GM18909 (cell line): ENCODE measurements at regions not wholly inside any gene's neighbourhood (a gene's known extent, or its start where the extent isn't known, plus 50 kb on each side); places are given as distances from the start of the nearest gene placed in this dataset.

Experiments used
- ATAC-seq: cut with Tn5 transposase; IDR thresholded peaks from one replicate; pipeline ENCODE4 v1.9.1; 2021; ENCODE audit warnings: mild to moderate bottlenecking; ENCODE audit not compliant: unreplicated experiment, poor library complexity

- ATAC-seq: no peak
These were observed 303.9 kb downstream of the SMOC2 start for GRCh38 chr6:168744861-168745260.

- no peak for ATAC-seq
These were observed 301.2 kb downstream of the SMOC2 start for GRCh38 chr6:168741942-168742782.

GRCh38 chr6:168741305-168741704, 300.3 kb downstream of the SMOC2 start:
- ATAC-seq: no peak

GRCh38 chr6:168739381-168739780, 298.4 kb downstream of the SMOC2 start:
- no peak for ATAC-seq

GRCh38 chr6:168737481-168737880, 296.5 kb downstream of the SMOC2 start:
- ATAC-seq: no peak

- no peak for ATAC-seq
These were observed 296.0 kb downstream of the SMOC2 start for GRCh38 chr6:168737014-168737413.

- ATAC-seq: no peak
These were observed 295.1 kb downstream of the SMOC2 start for GRCh38 chr6:168736039-168736438.

GRCh38 chr6:168735268-168735949, 294.4 kb downstream of the SMOC2 start:
- no peak for ATAC-seq

GRCh38 chr6:168734523-168734922, 293.5 kb downstream of the SMOC2 start:
- no peak for ATAC-seq

- no peak for ATAC-seq
These were observed 291.7 kb downstream of the SMOC2 start for GRCh38 chr6:168732676-168733075.

- ATAC-seq: no peak
These were observed 290.1 kb downstream of the SMOC2 start for GRCh38 chr6:168730931-168731716.

GRCh38 chr6:168728056-168728455, 287.1 kb downstream of the SMOC2 start:
- ATAC-seq: no peak

GRCh38 chr6:168726312-168726856, 285.4 kb downstream of the SMOC2 start:
- no peak for ATAC-seq

- no peak for ATAC-seq
These were observed 284.8 kb downstream of the SMOC2 start for GRCh38 chr6:168725802-168726201.

- ATAC-seq: no peak
These were observed 283.9 kb downstream of the SMOC2 start for GRCh38 chr6:168724669-168725570.

GRCh38 chr6:168724033-168724432, 283.0 kb downstream of the SMOC2 start:
- no peak for ATAC-seq

- ATAC-seq: no peak
These were observed 281.4 kb downstream of the SMOC2 start for GRCh38 chr6:168722397-168722796.

- no peak for ATAC-seq
These were observed 280.6 kb downstream of the SMOC2 start for GRCh38 chr6:168721571-168721970.

GRCh38 chr6:168719901-168720300, 278.9 kb downstream of the SMOC2 start:
- no peak for ATAC-seq
